RPMI8226 (cell line): ENCODE measurements at regions not wholly inside any gene's neighbourhood (a gene's known extent, or its start where the extent isn't known, plus 50 kb on each side); places are given as distances from the start of the nearest gene placed in this dataset.
"Not testable (repeated sequence)": the region's sequence is repeated elsewhere in the genome, so short reads cannot be mapped to it uniquely, and the experiment has no call there.

Source experiments
- DNase-seq: peaks from one replicate; pipeline ENCODE4 v3.0.0-alpha.2; 2015

GRCh38 chr5:1631004-1631403, 107.2 kb upstream of the LPCAT1 start:
- DNase-seq = not testable (repeated sequence)

DNA sequence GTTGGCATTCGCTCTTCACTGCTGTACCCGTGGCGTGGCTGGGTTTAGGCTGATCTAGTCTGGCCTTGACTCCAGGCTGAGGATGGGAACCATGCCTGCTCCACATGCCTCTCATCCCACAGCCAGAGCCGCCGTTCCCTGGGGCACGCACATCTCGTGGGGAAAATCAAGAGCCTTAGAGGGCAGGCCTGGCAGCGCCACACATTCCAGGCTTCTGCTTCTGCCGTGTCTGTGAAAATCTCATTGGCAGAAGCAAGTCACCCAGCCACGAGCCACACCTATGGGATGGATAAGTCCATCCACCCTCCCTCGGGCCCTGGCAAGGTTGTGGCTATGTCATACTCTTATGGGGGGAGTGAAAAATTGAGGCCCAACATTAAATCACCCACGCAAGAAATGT, 102.6 kb upstream of the LPCAT1 start:
- not testable (repeated sequence) for DNase-seq

DNA sequence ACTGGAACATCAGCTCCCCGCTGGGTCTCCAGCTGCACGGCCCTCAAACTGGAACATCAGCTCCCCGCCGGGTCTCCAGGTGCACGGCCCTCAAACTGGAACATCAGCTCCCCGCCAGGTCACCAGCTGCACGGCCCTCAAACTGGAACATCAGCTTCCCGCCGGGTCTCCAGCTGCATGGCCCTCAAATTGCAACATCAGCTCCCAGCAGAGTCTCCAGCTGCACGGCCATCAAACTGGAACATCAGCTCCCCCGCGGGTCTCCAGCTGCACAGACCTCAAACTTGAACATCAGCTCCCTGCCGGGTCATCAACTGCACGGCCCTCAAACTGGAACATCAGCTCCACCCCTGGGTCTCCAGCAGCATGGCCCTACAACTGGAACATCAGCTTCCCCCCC, 95.8 kb upstream of the LPCAT1 start:
- DNase-seq = not testable (repeated sequence)

GRCh38 chr5:1618296-1618865, 94.6 kb upstream of the LPCAT1 start:
- DNase-seq = not testable (repeated sequence)

DNA sequence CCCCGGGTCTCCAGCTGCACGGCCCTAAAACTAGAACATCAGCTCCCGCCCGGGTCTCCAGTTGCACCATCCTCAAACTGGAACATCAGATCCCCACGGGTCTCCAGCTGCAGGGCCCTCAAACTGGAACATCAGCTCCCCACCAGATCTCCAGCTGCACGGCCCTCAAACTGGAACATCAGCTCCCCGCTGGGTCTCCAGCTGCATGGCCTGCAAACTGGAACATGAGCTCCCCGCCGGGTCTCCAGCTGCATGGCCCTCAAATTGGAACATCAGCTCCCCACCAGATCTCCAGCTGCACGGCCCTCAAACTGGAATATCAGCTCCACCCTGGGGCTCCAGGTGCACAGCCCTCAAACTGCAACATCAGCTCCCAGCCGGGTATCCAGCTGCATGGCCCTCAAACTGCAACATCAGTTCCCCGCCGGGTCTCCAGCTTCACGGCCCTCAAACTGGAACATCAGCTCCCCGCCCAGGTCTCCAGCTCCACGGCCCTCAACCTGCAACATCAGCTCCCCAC, 93.5 kb upstream of the LPCAT1 start:
- DNase-seq = not testable (repeated sequence)

GRCh38 chr5:1613515-1613914, 89.8 kb upstream of the LPCAT1 start:
- not testable (repeated sequence) for DNase-seq

DNA sequence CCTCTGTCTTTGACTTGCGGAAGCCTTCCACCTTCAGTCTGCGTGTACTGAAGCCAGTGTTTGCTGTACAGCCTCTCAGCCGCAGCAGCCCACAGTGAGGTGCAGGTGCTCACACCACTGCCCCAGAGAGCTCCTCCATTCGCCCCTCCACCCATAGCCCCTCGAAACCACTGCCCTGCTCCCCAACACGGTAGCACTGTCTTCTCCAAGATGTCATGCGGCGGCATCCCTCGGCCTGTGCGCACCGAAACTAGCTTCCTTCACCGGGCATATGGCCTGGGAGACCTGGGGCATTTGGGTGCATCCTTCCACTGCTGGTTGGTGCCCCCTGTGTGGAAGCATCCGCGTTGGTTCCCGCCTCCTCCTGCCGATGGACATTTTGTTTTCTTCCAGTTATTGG, 86.8 kb upstream of the LPCAT1 start:
- DNase-seq = not testable (repeated sequence)

DNA sequence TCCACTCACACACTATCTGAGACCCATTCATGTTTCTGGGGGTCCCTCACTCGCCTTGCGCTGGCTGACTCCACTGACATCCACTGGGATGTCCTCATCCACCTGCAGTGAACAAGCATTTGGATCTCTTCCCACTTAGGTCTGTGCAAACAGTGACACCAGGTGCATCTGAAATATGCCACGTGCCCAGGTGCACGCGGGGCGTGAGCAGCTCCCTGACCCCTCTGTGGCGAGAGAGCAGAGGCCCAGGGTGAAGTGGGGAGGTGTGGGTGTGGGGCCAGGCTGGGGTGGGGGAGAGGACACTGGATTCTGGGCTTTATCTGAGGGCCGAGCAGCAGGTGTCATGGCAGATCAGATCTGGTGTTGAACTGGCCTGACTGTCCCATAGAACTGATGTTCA, 85.4 kb upstream of the LPCAT1 start:
- not testable (repeated sequence) for DNase-seq

- not testable (repeated sequence) for DNase-seq
Measured at GRCh38 chr5:1608336-1608735, 84.6 kb upstream of the LPCAT1 start.

GRCh38 chr5:1606951-1607350, 83.2 kb upstream of the LPCAT1 start:
- DNase-seq = not testable (repeated sequence)

DNA sequence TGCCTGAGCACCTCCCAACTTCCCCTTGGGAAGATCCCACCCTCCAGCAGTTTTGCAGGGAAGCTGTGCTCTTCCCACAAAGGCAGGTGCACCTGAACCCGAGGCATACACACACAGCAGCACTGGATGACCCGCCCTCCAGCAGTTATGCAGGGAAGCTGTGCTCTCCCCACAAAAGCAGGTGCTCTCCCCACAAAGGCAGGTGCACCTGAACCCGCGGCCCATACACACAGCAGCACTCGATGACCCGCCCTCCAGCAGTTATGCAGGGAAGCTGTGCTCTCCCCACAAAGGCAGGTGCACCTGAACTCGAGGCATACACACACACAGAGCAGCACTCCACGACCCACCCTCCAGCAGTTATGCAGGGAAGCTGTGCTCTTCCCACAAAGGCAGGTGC, 80.2 kb upstream of the LPCAT1 start:
- peak; percentile 89 for DNase-seq

- DNase-seq = peak; percentile 61
Measured at GRCh38 chr5:1601565-1601964, 77.8 kb upstream of the LPCAT1 start.

- peak; percentile 23 for DNase-seq
Measured at GRCh38 chr5:1598950-1599737, 75.4 kb upstream of the LPCAT1 start.

- DNase-seq = not testable (repeated sequence)
Measured at GRCh38 chr5:1597093-1597473, 73.3 kb upstream of the LPCAT1 start.

- not testable (repeated sequence) for DNase-seq
Measured at GRCh38 chr5:1596462-1597092, 72.8 kb upstream of the LPCAT1 start.

- no peak for DNase-seq
Measured at GRCh38 chr5:1594357-1595106, 70.8 kb upstream of the LPCAT1 start.

DNA sequence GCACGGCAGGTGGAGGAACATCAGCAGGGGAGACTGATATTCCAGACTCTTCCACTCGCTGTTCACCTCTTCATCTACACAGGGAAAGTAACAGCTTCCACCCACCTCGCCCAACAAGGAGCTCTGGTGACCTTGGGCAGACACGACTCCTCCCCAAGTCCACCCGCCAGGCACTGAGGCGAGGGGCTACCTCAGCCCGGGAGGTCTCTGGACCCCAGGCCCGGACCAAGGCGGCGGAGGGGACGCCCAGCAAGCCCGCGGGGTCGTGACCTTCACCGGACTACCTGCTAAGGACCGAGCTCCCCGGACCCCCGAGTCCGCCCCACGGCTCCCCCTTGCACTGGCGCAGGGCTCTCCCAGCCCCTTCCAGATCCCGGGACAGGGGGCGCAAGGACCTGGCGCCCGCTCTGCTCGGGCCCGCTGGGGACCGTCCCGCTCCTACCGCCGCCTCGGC, 70.2 kb upstream of the LPCAT1 start:
- DNase-seq = no peak

- DNase-seq = not testable (repeated sequence)
Measured at GRCh38 chr5:1588071-1588694, 64.4 kb upstream of the LPCAT1 start.

- not testable (repeated sequence) for DNase-seq
Measured at GRCh38 chr5:1583081-1583875, 59.5 kb upstream of the LPCAT1 start.

GRCh38 chr5:1579389-1579788, 55.6 kb upstream of the LPCAT1 start:
- not testable (repeated sequence) for DNase-seq

DNA sequence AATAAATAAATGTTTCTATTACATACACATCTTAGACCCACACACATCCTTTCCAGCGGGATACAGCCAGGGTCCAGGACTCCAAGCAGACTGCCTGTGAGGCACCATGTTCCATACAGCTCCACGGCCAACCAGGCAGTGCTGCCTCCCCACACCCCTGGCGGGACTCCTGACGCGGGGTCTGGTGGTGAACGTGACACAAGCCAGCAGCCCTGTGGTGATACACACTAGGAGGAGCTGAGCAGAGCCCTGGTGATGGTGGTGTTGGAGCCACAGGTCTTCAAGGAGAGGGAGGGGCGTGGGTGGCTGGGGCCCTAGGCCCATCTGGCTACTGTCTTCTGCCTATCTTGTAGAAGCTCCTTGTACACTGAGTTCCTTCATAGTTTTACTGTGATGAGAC, 53.1 kb upstream of the LPCAT1 start:
- not testable (repeated sequence) for DNase-seq
